GM18870 (cell line): ENCODE measurements at regions not wholly inside any gene's neighbourhood (a gene's known extent, or its start where the extent isn't known, plus 50 kb on each side); places are given as distances from the start of the nearest gene placed in this dataset.

ENCODE experiments used
- ATAC-seq: cut with Tn5 transposase; IDR thresholded peaks from one replicate; pipeline ENCODE4 v1.9.1; 2021; ENCODE audit warnings: moderate library complexity; ENCODE audit not compliant: unreplicated experiment

GRCh38 chr9:89953824-89954615, 349.2 kb downstream of the GADD45G start:
- ATAC-seq, result no peak

- ATAC-seq, result no peak
Observed at GRCh38 chr9:89955144-89955543, 350.3 kb downstream of the GADD45G start.

- ATAC-seq, result no peak
Observed at GRCh38 chr9:89955626-89956025, 350.8 kb downstream of the GADD45G start.

- no peak for ATAC-seq
Observed at GRCh38 chr9:89956331-89956730, 351.5 kb downstream of the GADD45G start.

- ATAC-seq, result no peak
Observed at GRCh38 chr9:89956907-89957306, 352.1 kb downstream of the GADD45G start.

- ATAC-seq, result no peak
Observed at GRCh38 chr9:89958086-89958485, 353.3 kb downstream of the GADD45G start.

- ATAC-seq, result no peak
Observed at GRCh38 chr9:89961616-89962341, 357.0 kb downstream of the GADD45G start.

DNA sequence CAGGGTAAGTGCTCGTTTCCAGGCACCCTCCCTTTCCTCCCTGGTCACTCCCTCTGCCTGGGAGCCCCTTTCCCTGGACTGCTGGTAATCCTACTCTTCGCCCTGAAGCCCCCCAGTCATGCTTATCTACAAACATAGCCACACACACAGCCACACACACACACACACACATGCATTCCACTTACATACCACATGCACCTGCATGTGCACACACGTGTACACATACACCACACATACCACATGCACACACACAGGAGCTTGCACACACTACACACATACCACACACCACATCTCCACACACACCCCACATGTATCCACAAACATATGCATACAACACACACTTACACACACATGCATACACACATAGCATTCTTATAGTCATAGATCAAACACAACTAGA, 358.5 kb downstream of the GADD45G start:
- no peak for ATAC-seq

DNA sequence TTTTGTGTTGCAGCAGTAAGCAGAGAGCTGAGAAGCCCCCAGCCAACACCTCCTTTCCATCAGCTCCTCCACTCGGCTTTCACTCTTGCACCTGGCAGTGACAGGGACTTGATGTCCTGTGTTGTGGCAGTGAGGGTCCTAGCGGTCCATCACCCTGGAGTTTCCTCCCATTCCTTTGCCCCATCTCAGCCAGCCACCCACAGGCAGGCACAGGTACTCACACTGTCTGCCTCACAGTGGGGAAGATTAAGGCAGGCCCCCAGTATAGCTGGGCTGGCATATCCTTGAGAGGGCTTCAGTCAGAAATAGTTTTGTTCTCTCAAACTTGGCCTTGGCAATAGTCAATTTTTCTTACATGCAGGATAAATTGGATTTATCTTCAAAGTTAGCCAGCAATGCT, 362.7 kb downstream of the GADD45G start:
- ATAC-seq, result no peak

DNA sequence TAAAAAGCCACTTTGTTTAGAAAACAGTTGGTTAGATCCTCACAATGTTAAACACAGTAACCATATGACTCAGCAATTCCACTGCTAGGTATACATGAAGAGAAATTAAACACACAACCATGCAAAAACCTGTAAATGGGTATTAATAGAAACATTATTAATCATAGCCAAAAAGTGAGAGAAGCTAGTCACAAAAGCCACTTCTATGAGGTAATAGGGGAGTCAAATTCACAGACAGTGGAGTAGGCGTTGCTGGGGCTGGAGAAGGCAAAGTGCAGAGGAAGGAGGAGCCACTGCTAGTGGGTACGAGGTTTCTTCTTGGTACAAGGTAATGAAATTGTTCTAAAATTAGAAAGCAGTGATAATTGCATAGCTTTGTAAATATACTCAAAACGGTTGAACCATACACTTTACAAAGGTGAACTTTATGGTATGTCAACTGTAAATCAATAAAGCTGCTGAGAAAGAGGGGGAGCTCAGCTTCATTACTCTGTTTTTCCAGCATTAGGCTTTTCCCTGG, 364.4 kb downstream of the GADD45G start:
- no peak for ATAC-seq

DNA sequence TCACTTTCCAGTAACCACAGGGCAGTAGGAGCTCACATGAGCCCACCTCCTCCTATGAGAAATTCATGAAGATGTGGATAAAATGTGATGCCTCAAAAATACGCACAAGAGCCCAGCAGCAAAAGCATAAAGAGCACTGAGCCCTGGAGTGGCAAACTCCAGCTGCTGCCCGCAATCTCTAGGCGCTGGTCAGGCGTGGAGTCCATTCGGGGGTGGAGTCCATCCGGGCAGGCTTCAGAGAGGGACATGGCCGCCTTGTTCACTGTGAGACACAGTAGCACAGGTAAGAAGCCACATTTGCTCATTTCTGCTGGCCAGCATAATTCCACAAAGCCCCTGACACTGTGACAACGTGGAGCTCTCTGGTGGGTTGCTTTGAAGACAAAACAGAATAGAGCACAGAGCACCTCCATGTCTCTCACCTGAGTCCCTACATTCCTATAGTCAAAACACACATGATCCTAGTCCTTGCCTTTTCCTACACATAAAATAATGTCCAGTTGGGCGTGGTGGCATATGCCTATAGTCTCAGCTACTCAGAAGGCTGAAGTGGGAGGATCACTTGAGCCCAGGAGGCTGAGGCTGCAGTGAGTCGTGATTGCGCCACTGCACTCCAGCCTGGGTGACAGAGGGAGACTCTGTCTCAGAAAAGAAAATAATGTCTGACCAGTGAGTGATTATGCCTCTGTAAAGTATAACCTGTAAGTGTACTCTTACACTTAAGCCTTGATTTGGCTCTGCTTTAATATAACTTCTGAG, 365.2 kb downstream of the GADD45G start:
- ATAC-seq, result no peak

DNA sequence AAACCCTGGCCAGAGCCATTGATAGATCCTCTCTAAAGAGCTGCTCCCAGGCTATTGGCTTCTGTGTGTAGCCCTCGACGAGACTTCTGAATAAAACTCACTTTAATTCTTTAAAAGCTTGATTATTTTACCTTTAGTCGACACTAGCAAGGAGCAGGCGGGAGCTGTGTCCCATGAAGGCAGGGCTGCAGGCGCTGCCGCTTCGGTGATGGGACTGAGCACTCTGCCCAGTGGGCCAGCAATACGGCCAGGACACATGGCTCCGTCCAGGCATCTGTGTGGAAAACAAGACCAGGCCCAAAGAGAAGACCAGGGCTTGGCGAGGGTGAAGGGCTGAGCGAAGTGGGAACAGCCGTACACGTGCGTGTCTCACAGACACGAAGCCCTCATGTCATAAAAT, 365.9 kb downstream of the GADD45G start:
- no peak for ATAC-seq

- ATAC-seq, result no peak
Observed at GRCh38 chr9:89972535-89972934, 367.7 kb downstream of the GADD45G start.

GRCh38 chr9:89974582-89974981, 369.8 kb downstream of the GADD45G start:
- ATAC-seq, result no peak

DNA sequence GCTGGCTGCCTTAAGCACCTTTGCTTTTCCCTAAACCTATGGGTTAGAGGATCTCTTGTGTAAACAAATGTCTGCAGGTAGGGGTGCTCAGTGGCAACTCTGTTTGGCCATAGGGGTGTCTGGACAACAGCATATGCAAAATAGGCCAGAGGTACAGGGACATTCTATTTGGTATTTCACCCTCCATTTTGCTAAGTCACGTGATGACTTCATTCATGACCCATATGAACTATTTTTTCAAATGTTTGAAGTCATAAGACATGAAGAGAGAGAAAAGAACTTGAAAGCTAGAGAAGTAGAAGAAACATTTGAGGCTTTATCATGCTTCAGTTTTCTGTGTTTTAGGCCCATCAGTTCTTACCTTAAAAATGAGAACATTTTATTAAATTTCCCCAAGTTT, 370.2 kb downstream of the GADD45G start:
- ATAC-seq, result no peak

DNA sequence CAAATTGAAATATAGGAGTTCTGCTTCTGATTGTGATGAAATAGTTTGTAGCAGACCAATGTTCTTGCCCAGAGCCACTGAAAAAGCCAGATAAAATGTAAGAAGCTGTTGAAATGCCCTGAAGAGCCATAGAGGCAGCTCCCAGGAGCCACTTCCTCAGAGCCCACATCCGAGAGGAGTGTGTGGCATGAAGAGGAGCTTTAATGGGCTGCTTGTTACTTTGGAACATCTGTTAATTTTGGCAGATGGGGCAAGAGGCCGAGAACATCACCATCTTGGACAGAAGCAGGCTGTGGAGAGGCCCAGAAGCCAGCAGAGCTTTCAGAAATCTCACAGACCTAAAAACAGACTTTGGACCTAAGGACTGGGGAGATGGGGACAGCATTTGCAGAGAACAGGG, 370.8 kb downstream of the GADD45G start:
- ATAC-seq, result no peak

DNA sequence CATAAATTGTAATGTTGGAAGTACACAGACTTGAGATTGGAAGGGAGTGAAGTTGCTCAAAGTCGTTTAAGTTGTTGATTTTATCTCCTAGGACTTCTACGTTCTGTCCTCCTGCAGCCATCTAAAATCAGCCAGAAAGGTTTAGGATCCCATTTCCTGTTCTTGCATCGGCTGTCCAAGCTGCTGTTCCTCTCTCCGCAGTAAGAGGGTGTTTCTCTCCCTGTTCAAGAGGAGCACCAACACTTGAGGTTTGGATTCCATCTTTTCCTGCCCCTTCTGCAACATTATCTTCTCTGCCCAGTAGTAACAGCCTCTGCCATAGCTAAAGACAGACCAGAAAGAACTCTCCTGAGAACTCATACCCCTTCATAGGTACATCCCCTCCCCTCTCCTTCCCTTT, 373.4 kb downstream of the GADD45G start:
- no peak for ATAC-seq

GRCh38 chr9:89980600-89980999, 375.8 kb downstream of the GADD45G start:
- ATAC-seq, result no peak

DNA sequence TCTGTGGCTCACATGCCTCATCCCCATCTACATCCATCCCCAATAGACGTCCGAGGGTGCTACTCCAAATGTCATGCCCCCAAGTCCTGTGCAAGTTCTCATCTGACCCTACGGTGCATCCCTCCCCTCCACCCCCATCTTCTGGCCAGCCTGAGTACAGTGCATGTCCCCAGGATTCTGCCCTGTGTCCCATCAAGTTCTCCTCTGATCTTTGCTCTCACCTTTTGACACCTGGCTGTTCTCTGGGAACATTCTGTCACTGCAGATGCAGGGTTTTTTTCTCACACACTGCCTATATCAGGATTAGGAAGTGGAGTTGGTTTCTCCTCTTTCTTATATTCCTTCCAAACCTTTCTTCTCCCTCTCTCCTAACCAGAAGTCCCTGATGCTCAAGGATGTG, 377.2 kb downstream of the GADD45G start:
- no peak for ATAC-seq

DNA sequence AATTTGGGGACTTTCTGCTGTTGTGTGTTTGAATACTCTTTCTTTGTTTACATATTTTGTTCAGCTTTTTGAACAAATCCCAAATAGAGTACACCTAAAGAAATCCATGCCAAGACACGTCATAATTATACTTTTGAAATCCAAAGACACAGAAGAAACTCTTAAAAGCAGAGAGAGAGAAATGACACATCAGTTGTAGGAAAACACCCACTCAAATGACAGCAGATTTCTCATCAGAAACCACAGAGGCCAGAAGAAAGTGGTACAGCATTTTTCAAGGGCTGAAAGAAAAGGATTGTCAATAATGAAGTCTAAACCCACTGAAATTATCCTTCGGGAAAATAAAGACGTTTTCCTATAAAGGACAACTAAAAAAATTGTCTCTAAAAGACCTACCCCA, 378.6 kb downstream of the GADD45G start:
- no peak for ATAC-seq

DNA sequence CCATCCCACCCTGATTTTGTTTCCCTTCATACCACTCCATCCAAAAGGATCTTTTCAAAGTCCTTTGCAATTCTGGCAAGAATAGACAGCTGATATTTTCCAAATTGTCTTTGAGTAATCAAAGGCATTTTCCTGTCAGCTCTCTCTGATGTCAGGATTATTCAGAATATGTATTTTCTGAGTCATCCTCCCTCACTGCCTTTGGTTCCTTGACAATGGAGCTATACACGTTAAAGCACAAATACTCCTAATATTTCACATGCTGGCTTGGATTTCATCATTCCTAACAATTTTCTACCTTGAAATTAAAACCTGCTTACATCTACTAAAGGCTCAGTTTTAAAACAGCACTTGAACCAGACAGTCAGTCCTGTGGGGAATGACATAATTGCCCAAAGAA, 379.4 kb downstream of the GADD45G start:
- ATAC-seq, result no peak

- ATAC-seq, result no peak
Observed at GRCh38 chr9:89985068-89985467, 380.3 kb downstream of the GADD45G start.
